Spleen (tissue), 11 donors: ENCODE measurements at regions not wholly inside any gene's neighbourhood (a gene's known extent, or its start where the extent isn't known, plus 50 kb on each side); places are given as distances from the start of the nearest gene placed in this dataset.

Experiments
- DNase-seq: peaks from one replicate; pipeline ENCODE4 v3.0.0-alpha.2; 2020
- H3K27ac ChIP-seq, 8 donors: fragments of 200-600 bp; sonication (generic) in 7 of 8; 1 replicate in 4 of 8; 2 replicates in 4 of 8; pipeline versions ENCODE4 v1.5.0 to v1.8.0; 2016 to 2021; ENCODE audit warnings: inconsistent platforms in 4 of 8, mild to moderate bottlenecking in 4 of 8, moderate library complexity in 1 of 8
- H3K27me3 ChIP-seq, 7 donors: fragments of 200-600 bp; sonication (generic) in 6 of 7; replicated peaks in 1 of 7; 1 replicate in 4 of 7; 2 replicates in 3 of 7; pipeline versions ENCODE4 v1.5.0 to v1.8.0; 2016 to 2021; ENCODE audit warnings: inconsistent platforms in 3 of 7, mild to moderate bottlenecking in 1 of 7
- H3K36me3 ChIP-seq, 6 donors: fragments of 200-600 bp; sonication (generic) in 5 of 6; 1 replicate in 4 of 6; 2 replicates in 2 of 6; pipeline versions ENCODE4 v1.5.0 to v1.8.0; 2016 to 2021; ENCODE audit warnings: inconsistent platforms in 2 of 6
- H3K4me1 ChIP-seq, 6 donors: fragments of 200-600 bp; sonication (generic) in 5 of 6; 1 replicate in 3 of 6; 2 replicates in 3 of 6; pipeline versions ENCODE4 v1.5.0 to v1.8.0; 2016 to 2021; ENCODE audit warnings: inconsistent platforms in 3 of 6
- H3K4me3 ChIP-seq, 8 donors: fragments of 200-600 bp; sonication (generic) in 7 of 8; 1 replicate in 4 of 8; 2 replicates in 4 of 8; pipeline versions ENCODE4 v1.5.0 to v1.8.0; 2016 to 2021; ENCODE audit warnings: inconsistent platforms in 4 of 8, mild to moderate bottlenecking in 4 of 8, moderate library complexity in 2 of 8
- H3K9me3 ChIP-seq, 8 donors: fragments of 200-600 bp; sonication (generic) in 7 of 8; 1 replicate in 4 of 8; 2 replicates in 4 of 8; pipeline versions ENCODE4 v1.5.0 to v1.8.0; 2016 to 2021; ENCODE audit warnings: inconsistent platforms in 4 of 8
- CTCF ChIP-seq, 11 experiments: fragments of 200-600 bp in 7 of 11; fragments of 450-650 bp in 4 of 11; sonication (generic) in 4 of 11; IDR thresholded peaks in 8 of 11; conservative IDR thresholded peaks in 3 of 11; 1 replicate in 7 of 11; 2 replicates in 4 of 11; pipeline versions ENCODE4 v1.4.0 to v1.8.0; 2016 to 2021; ENCODE audit warnings: antibody characterized with exemption in 11 of 11, inconsistent platforms in 4 of 11, mild to moderate bottlenecking in 1 of 11
- POLR2A ChIP-seq, 3 donors: fragments of 450-650 bp; IDR thresholded peaks; one replicate each; pipeline ENCODE4 v1.5.1; 2017; ENCODE audit warnings: antibody characterized with exemption in 3 of 3, mild to moderate bottlenecking in 1 of 3
- POLR2AphosphoS5 ChIP-seq, 3 donors: sonication (generic); formaldehyde crosslinking; IDR thresholded peaks; one replicate each; pipeline ENCODE4 v1.5.1; 2017; ENCODE audit warnings: antibody characterized with exemption in 3 of 3
- WGBS, 5 donors: extraction: QIAGEN DNeasy Blood & Tissue Kit in 3 of 5; methylation state at CpG; one replicate each; pipeline versions ENCODE4 v1.1.5 to v1.1.7; 2013 to 2018; 5-methylcytosine and 5-hydroxymethylcytosine counted together
- intact Hi-C: fragments of 100-400 bp; cut with DNase I; formaldehyde crosslinking; loops from one replicate; pipeline ENCODE4 v1.15.0; 2023; ENCODE audit warnings: low total_unique reads
- donor health status: healthy with polysubstance abuse.
- donor health status: DM: no; HTN: no; CAD: no; lungs with moderate emphysema.
- donor health status: DM: no; HTN: no; CAD: no.
- donor health status: Bipolar disorder and iron deficiency.
- donor health status: healthy.
- donor health status: DM: no; HTN: no; CAD: no.
- donor health status: DM: yes; HTN: yes; CAD: no.

- H3K4me3 ChIP-seq: no peak overlapping the region
- DNase-seq: no peak
- no peak overlapping the region for H3K27ac ChIP-seq
- intact Hi-C loops: no loop called here
- no peaks in the 10 kb centered on the region for H3K36me3 ChIP-seq
- H3K27me3 ChIP-seq: no peaks in the 10 kb centered on the region
- no peaks in the 10 kb centered on the region for H3K4me1 ChIP-seq
- peaks cover 0 to 7% (median 0%) of the 10 kb centered on the region in 8 donors for H3K9me3 ChIP-seq
- no peak for TF ChIP-seq CTCF (IDR thresholded peaks at IDR 0.05 in 8 of 11, conservative IDR thresholded peaks at IDR 0.05 in 3 of 11)
- TF ChIP-seq POLR2A (IDR thresholded peaks at IDR 0.05): no peak
- TF ChIP-seq POLR2AphosphoS5 (IDR thresholded peaks at IDR 0.05): no peak
Observed at GRCh38 chr14:80313806-80314205, 102.5 kb upstream of the DIO2 start.

- 63 to 78% (median 72%) methylated on average over 5 of the region's 5 CpGs for WGBS, 5 donors
- intact Hi-C loops: no loop called here
- Histone ChIP-seq H3K4me1 (no peaks in the 10 kb centered on the region), H3K36me3 (no peaks in the 10 kb centered on the region), H3K27me3 (no peaks in the 10 kb centered on the region), H3K4me3 (no peak overlapping the region), H3K27ac (no peak overlapping the region), H3K9me3 (peaks cover 0 to 3% (median 0%) of the 10 kb centered on the region in 8 donors)
- DNase-seq: no peak
- TF ChIP-seq POLR2A (IDR thresholded peaks at IDR 0.05): no peak
- no peak for TF ChIP-seq POLR2AphosphoS5 (IDR thresholded peaks at IDR 0.05)
- TF ChIP-seq CTCF (IDR thresholded peaks at IDR 0.05 in 8 of 11, conservative IDR thresholded peaks at IDR 0.05 in 3 of 11): no peak
Observed at GRCh38 chr14:80310938-80311750, 99.8 kb upstream of the DIO2 start.

GRCh38 chr14:80304125-80304766 is 92.9 kb upstream of the DIO2 start:
- Histone ChIP-seq H3K4me3 (no peak overlapping the region), H3K9me3 (peaks cover 0 to 2% (median 0%) of the 10 kb centered on the region in 8 donors), H3K4me1 (no peaks in the 10 kb centered on the region), H3K36me3 (no peaks in the 10 kb centered on the region), H3K27ac (no peak overlapping the region), H3K27me3 (no peaks in the 10 kb centered on the region)
- TF ChIP-seq CTCF (IDR thresholded peaks at IDR 0.05 in 8 of 11, conservative IDR thresholded peaks at IDR 0.05 in 3 of 11) (no peak), POLR2AphosphoS5 (IDR thresholded peaks at IDR 0.05) (no peak), POLR2A (IDR thresholded peaks at IDR 0.05) (no peak)
- WGBS, 5 donors: 70 to 92% (median 86%) methylated on average over 6 of the region's 6 CpGs
- no peak for DNase-seq
- intact Hi-C loops: no loop called here

GRCh38 chr14:80300351-80300750 is 89.0 kb upstream of the DIO2 start:
- no peak overlapping the region for H3K27ac ChIP-seq
- H3K9me3 ChIP-seq: peaks cover 0 to 10% (median 1%) of the 10 kb centered on the region in 8 donors
- H3K27me3 ChIP-seq: no peaks in the 10 kb centered on the region
- TF ChIP-seq POLR2A (IDR thresholded peaks at IDR 0.05): no peak
- H3K36me3 ChIP-seq: no peaks in the 10 kb centered on the region
- no peak for DNase-seq
- intact Hi-C loops: no loop called here
- no peaks in the 10 kb centered on the region for H3K4me1 ChIP-seq
- WGBS, 5 donors: 33 to 47% (median 39%) methylated on average over 2 of the region's 2 CpGs
- H3K4me3 ChIP-seq: no peak overlapping the region
